ENCODE measurements at regions not wholly inside any gene's neighbourhood (a gene's known extent, or its start where the extent isn't known, plus 50 kb on each side); places are given as distances from the start of the nearest gene placed in this dataset.

GRCh38 chr13:103487841-103488240 lies 421.6 kb upstream of the SLC10A2 start:
- TF ChIP-seq CTCF (IDR thresholded peaks at IDR 0.05; ENCODE audit: low read length) = no peak
- TF ChIP-seq EZH2 (IDR thresholded peaks at IDR 0.05; ENCODE audit: borderline replicate concordance, low read length) = no peak
